T-helper 2 cell (primary cell): ENCODE measurements at regions not wholly inside any gene's neighbourhood (a gene's known extent, or its start where the extent isn't known, plus 50 kb on each side); places are given as distances from the start of the nearest gene placed in this dataset.
"Not testable (repeated sequence)": the region's sequence is repeated elsewhere in the genome, so short reads cannot be mapped to it uniquely, and the experiment has no call there.

Experiments used
- DNase-seq, 5 experiments: peaks; one replicate each; pipeline versions ENCODE4 v3.0.0 to v3.0.0-alpha.2; 2012 to 2022

DNA sequence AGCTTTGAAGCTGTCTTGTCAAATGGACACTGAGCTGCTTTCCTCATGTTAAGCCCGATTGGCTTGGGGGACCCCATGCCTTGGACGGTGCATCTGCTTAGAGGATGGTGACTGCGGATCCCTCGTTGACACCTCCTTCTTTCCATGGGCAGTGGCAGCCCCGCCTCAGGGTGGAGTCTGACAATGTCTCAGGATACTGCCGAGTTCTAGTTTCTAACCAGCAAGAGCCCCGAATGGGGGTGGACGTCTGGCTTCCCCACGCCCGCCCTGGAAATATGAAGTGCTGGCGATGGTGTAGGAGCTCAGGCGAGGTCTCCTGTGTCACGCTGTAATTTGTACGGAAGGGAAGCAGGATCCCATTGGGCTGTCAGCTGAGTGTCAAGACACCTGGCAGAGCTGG lies 106.2 kb upstream of the CTBP2 start:
- no peak for DNase-seq

DNA sequence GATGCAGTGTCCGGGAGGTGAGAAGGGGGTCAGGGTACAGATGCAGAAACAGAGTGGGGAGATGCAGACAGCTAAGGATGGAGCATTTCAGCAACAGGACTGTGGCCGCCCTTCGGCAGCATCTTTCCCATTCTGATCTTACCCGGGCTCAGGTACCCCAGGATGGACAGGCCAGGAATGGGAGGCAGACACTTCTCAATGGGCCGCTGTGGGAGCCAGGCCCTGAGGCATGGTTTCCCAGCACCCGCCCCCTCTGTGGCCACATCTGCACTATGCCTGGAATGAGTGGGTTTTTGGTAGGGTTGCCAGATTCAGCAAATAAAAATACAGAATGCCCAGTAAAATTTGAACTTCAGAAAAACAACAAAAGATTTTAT lies 105.2 kb upstream of the CTBP2 start:
- no peak for DNase-seq

DNA sequence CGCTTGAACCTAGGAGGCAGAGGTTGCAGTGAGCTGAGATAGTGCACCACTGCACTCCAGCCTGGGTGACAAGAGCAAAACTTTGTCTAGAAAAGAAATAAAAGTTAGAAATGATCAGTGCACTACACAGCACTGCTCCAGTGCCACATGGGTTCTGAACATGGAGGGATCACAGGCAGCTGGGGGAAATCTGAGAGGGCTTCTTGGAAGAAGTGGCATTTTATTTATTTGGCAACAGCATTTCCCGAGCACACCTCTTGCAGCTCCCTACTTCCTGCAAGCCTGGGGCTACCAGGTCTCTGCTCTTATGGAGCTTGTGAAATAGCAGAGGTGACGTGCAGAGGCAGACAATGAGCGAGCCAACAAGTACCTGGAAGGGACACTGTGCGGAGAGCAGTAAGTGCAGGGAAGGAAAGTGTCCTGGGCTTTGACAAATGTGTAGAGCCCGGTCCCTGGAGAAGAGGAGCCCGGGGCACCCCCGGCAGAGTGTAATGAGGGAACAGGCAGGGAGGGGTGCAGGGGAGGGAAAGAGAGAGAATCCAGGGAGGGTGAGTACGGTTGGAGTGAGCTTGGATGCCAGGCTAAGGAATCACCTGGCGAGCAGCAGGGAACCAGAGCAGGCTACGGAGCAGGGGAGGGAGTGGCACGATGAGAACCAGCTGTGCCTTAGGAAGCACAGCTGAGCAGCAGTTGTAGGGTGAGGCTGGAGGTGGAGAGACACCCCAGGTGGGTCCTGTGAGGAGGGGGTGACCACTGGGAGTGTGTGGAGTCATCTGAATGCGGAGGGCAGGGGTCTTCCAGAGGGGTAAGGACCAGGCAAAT lies 104.6 kb upstream of the CTBP2 start:
- no peak for DNase-seq

DNA sequence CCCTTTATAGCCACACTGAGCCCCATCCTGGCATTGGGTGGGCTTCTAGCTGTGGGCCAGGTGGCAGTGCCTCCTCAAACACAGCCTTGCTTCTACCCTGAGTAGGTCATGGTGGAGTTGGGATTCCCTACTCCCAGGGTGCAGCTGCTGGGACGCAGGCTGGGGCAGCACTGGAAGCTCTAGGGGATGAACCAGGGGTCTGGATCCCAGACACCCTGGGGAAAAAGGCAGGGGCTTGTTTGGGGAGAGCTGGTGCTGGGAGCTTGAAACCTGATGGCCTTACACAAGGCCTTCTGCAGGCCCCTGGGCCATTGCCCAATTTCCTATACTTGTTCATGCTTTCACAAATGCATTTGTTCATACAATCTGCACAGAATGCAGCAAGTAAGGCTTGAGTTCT lies 103.7 kb upstream of the CTBP2 start:
- DNase-seq: no peak

DNA sequence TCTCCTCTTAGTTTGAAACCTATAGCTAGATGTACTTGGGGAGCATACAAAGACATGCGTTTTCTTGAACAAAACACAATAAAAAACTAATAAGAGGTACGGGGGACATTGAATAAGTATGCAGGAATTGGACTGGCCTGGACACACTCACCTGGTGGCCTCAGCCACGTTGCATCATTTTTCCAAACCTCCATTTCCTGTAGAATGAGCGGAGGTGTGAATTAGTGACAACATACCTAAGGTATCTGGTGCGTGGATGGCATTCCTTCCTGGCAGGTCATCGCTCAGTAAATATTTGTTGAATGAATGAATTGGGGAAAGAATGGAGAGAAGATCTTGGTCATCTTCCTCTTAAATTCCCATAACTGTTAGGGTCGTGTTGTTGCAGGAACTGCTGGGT lies 103.2 kb upstream of the CTBP2 start:
- no peak for DNase-seq

DNA sequence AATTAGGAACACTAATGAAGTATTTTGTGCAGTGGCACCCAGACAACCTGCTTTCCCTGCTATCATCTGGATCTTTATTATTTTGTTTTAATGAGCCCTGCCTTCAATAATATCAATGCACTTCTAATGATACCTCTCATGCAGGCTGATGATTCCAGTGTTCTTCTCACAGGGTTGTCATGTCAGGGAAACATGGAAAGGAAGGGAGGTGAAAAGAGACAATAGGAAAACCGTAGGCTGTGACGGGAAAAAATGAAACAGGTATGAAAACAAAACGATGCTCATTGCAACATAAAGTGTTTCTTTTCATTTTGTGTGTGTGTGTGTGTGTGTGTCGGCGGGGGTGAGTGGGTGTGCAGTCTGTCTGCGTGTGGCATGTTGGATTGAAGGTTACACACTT lies 102.6 kb upstream of the CTBP2 start:
- DNase-seq: no peak

DNA sequence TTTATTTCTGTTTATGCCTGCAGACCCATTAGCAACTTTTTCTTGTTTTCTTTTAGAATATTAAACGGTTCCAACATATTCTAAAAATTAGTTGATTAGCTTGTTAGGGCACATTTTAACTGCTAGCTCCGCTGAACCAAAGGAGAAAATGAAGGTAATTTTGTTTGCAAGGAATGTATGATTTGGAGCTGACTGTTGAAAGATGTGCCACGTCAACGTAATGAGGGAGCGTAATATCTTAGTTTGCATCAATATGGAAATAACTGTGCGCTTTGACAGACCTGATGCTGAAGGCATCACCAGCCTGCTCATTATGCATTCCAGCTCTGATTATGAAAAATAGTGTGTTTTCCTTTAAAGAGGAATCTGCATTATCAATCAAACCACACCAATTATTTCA lies 102.0 kb upstream of the CTBP2 start:
- DNase-seq: no peak

DNA sequence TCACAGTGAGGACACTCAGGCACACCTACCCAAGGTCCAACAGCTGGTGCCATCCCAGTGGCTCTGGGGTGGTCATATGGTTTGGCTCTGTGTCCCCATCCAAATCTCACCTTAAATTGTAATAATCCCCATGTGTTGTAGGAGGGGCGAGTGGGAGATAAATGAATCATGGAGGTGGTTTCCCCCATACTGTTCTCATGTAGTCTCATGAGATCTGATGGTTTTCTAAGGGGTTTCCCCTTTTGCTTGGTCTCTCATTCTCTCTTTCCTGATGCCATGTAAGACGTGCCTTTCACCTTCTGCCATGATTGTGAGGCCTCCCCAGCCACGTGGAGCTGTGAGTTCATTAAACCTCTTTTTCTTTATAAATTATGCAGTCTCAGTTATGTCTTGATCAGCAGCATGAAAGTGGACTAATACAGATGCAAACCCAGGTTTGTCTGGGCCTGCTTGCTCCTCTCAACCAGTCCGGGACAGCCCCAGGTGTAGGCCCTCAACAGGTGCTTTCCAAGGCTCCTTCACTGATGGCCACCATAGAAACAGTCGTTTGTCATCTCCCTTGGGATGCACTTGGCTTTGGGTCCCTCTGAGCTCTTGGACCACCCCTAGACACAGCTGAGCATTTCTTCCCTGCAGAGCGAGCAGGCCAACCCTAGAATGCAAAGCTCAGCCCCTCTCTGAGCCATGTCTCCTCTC lies 101.3 kb upstream of the CTBP2 start:
- no peak for DNase-seq

DNA sequence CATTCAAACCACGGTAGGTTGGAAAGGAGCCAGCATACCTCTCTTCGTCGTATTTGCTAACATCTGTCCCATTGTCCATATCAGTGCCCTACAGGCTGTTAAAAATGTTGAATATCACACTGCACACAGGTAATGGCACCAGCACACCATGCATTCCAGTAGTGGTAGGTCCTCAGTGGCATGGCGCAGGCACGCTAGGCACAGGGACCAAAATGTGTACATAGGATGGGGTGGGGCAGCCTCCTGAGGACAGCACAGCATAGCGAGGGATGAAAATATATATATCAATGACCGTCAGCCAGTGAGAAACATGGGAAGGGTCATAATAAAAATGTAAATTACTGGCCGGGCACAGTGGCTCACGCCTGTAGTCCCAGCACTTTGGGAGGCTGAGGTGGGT lies 99.9 kb upstream of the CTBP2 start:
- DNase-seq: no peak

DNA sequence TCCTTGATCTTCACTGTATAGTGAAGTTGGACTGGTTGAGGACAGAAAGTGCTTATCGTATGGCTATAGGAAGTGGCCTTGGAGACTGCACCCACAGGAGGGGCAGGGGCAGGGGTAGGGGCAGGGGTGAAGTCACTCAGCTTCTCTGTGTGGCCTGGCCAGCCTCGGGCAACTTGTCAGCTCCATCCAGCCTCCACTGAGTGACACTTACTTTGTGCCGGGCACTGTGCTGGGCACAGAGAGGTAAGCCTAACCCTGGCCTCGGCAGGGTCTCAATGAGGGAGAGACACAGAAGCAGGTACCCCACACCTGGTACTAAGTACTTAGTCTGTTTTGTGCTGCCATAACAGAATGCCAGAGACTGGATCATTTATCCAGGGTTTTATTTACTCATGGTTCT lies 99.3 kb upstream of the CTBP2 start:
- no peak for DNase-seq

DNA sequence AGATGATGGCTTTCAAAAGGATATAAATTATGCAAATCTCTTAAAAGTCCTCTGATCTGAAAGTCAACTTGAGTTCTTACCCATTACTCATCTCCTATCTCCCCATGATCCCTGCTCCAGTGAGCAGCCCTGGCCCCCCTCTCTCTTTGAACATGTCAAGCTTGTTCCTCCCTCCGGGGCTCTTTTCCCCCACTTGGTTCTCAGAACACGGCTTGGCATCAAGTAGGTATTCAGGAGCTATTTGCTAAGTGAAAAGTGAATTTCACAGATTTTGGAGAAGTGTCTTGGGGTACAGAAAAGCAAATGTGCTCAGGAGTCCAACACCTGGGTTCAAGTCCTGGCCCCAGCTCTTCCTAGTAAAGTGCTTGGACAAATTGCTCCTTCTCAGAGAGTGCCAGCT lies 98.3 kb upstream of the CTBP2 start:
- no peak for DNase-seq

DNA sequence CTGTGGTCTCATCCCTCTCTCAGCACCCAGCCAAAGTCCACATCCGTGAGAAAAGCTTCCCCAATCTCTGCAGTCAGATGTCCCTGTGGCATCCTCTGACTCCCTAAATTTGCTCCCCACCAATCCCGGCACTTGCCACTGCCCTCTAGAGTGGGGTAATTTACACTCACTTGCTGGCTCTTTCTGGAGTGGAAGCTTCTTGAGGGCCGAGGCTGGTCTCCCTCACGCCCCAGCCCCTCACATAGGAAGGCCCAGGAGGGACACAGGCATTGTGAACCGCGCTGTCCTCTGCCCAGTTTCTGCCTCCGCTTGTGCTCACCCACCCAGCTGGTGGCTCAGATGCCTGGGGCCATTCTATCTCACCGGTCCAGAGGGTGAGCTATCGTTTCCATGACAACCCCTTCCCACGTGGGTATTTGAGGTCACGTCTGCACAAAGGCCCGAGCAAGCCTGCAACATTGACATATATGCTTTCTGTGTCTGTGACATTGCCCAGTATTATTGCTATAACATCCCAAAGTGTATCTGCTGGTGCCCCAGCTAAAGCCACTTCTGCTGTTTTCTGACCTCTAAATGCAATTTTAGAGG lies 97.3 kb upstream of the CTBP2 start:
- DNase-seq: no peak

DNA sequence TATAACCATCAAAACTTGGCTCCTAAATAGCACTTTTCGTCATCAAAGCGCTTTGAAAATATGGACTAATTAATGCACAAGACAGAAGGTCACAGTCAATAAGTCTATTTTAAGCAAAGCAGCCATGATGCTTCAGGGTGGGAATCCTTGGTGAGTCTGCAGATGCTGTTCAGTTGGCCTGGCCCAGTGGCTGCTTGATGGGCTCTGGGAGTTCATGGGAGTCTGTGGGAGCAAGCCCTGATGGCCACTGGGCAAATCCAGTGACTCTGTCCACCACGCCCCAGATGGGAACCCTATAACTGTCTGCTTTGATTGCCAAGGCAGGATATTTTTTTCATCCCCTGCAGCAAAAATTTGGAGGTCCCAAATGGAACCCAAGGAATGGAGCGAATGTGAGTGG lies 95.7 kb upstream of the CTBP2 start:
- DNase-seq: no peak

DNA sequence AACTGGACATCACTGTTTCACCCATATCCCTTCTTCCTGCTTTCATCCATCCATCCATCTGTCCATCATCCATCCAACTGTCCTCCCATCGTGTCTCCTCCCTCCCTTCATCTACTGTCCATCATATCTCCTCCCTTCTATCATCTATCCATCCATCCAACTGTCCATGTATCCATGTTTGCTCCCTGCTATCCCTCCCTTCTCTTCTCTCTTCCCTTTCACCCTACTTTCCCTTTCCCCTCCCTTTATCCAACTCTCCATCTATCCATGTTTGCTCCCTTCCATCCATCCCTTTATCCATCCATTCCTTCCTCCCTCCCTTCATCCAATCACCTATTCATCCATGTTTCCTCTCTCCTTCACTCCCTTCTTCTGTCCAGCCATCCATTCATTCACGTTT lies 92.6 kb upstream of the CTBP2 start:
- no peak for DNase-seq

DNA sequence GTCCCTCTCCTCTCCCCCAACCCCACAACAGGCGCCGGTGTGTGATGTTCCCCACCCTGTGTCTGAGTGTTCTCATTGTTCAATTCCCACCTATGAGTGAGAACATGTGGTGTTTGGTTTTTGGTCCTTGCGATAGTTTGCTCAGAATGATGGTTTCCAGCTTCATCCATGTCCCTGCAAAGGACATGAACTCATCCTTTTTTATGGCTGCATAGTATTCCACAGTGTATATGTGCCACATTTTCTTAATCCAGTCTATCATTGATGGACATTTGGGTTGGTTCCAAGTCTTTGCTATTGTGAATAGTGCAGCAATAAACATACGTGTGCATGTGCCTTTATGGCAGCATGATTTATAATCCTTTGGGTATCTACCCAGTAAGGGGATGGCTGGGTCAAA lies 90.5 kb upstream of the CTBP2 start:
- not testable (repeated sequence) for DNase-seq

DNA sequence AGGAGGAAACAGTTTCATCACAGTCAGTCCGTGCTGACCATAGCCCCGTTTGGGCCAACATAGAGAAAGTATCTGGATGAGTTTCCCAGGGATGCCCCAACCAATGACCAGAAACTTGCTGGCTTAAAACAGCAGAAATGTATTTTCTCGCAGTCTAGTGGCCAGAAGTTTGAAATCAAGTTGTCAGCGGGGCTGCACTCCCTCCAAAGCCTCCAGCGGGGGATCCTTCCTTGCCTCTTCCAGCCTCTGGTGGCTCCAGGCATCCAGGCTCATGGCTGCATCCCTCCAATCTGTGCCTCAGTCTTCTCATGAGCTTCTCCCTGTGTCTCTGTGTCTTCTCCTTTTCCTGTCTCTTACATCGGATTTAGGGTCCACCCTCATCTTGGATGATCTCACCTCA lies 89.6 kb upstream of the CTBP2 start:
- no peak for DNase-seq

DNA sequence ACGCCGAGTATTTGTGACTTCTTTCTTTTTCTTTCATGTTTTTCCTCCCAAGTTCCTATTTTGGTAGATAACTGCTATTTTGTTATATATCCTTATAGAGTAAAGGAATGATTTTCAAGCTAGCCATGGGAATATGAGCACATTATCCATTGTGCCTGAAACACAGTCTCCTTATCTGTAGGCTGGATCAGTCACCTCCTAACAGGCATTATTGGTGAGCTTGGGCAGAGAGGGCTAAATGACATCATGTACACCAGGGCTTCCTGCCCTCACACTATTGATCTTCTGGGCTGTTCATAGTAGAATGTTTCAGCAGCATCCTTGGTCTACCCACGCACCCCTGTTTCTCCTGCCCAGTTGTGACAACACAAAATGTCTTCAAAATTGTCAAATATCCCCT lies 88.1 kb upstream of the CTBP2 start:
- no peak for DNase-seq

DNA sequence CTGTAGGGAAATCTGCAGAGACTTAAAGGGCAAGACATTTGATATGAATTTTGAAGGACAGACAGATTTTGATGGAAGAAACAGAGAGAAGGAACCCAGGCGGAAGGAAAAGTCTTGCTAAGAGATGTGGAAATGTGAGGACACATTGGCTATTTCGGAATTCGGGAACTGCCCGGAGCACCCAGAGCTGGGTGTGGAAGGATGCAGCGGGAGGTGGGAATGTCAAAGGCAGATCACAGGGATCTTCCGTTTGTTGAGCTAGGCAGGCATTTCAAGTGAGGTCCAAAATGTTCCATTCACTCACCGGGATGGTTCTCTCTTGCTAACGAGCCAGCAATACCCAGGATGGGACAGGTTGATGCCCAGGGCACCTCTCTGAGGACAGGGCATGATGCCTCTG lies 87.2 kb upstream of the CTBP2 start:
- no peak for DNase-seq

DNA sequence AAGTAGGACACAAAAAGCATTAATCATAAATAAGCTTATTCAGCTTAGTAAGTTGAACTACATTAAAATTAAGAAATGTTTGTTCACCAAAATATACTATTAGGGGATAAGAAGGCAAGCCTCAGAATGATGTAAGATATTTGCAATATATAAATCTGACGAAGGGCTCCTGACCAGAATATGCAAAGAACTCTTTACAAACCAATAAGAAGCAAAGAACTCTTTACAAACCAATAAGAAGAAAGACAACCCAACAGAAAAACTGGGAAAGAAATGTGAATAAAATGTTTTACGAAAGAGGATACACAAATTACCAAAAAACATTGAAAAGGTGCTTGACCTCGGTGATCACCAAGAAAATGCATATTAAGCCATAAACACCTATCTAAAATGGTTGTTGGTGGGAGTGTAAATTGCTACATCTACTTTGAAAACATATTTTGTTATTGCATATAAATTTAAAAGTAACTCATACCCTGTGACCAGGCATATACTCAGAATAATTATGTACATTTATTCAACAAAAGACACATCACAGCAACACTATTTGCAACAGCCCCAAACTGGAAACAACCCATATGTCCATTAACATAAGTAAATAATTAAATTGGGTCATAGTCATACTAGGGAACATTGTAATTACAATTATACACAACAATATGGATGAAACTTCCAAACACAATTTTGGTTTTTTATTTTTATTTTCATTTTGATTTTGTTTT lies 83.3 kb upstream of the CTBP2 start:
- DNase-seq: no peak

DNA sequence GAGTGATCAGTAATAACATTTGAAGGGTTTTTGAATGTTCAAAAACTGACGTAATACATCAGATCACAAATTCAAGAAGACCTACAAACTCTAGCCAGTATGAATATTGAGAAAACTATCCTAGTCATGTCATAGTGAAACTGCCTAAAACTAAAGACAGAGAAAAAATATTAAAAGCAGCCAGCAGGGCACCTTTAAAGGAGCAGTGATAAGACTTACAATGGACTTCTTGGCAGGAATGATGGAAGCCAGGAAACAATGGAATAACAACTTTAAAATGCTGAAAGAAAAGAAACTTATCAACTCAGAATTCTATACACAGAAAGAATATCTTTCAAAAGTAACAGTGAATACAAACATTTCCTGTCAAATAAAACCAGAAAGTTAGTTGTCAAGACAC lies 78.3 kb upstream of the CTBP2 start:
- no peak for DNase-seq

DNA sequence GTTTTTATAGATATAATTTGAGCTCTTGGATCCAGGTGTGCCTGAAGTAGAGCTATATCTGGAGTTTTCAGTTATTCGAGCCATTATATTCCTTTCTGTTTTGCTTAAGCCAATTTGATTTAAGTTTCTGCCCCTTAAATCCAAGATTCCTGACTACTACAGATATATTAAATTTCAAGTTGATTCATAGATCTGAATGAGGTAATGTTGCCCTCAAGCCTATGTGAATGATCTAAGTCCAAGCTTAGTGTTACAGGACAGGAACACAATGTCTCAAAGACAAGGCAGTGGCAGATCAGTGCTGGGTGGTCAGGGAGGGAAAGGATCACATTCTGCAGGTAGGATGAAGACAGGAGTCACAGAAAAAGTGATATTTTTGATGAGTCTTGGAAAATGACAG lies 75.7 kb upstream of the CTBP2 start:
- DNase-seq: no peak

DNA sequence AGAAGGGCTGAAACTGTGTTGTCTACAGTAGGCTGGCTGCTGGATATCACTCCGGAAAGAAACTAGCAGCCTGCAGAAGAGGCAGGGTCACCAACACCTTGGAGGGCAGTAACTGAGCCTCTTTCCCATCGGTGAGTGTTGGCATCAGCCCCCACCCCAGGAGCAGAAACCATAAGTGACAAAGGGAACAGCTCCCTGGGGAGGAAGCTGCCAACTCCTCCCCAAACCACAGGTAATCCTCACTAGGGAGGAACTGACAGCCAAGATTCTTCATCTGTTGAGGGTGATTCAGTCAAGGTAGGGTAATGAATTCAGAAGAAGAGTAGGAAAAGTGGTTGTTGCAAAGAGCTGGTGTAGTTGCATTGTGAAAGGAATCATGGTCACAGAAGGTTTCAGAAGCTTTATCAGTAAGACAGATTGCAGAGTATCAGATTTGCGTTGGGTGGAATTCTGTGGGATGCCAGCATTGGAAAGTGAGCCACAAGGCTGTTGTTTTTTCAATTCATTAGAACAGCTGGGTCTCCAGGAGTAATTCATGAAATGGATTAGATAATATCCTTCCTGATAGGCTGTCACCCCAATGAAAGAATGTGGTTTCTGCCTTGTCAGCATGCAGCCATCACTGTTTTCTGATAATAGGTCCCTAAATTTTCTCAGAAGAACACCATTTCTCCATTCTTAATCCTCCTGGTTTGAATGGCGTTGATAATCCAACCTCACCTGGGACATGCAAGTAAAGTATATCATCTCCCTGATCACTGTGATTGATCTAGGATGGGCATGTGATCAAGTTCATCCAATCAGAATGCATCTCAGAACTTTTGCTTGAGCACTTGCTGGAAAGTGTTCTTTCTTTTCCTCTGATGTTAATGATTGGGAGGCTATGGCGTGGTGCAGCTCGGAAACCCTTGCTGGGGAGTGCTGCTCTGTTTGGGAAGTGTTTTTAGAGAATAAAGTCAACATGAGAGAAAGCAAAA lies 75.0 kb upstream of the CTBP2 start:
- DNase-seq: no peak
